Stimulated activated CD4-positive, alpha-beta T cell treated with anti-CD3 and anti-CD28 coated beads, Interleukin-12 subunit alpha, Interleukin-12 subunit beta, amount 100 ng/mL, for 4 hours (primary cell): ENCODE measurements at regions not wholly inside any gene's neighbourhood (a gene's known extent, or its start where the extent isn't known, plus 50 kb on each side); places are given as distances from the start of the nearest gene placed in this dataset.
"Not testable (repeated sequence)": the region's sequence is repeated elsewhere in the genome, so short reads cannot be mapped to it uniquely, and the experiment has no call there.

ENCODE experiments used
- DNase-seq: peaks from one replicate; pipeline ENCODE4 v3.0.0-alpha.2; 2020

- no peak for DNase-seq
These were observed 54.4 kb downstream of the PRR18 start for GRCh38 chr6:166253778-166254204.

- DNase-seq, result peak; percentile 35
These were observed 54.9 kb downstream of the PRR18 start for GRCh38 chr6:166253281-166253681.

- no peak for DNase-seq
These were observed 55.6 kb downstream of the PRR18 start for GRCh38 chr6:166252601-166253000.

- DNase-seq, result no peak
These were observed 56.5 kb downstream of the PRR18 start for GRCh38 chr6:166251655-166252054.

GRCh38 chr6:166251211-166251610 lies 57.0 kb downstream of the PRR18 start:
- DNase-seq, result no peak

GRCh38 chr6:166249061-166249785 lies 59.0 kb downstream of the PRR18 start:
- not testable (repeated sequence) for DNase-seq

- DNase-seq, result no peak
These were observed 63.0 kb downstream of the PRR18 start for GRCh38 chr6:166245148-166245547.

GRCh38 chr6:166244353-166245045 lies 63.7 kb downstream of the PRR18 start:
- DNase-seq, result peak; percentile 23

- DNase-seq, result no peak
These were observed 65.3 kb downstream of the PRR18 start for GRCh38 chr6:166242888-166243287.

- DNase-seq, result no peak
These were observed 66.2 kb downstream of the PRR18 start for GRCh38 chr6:166241974-166242373.

GRCh38 chr6:166240889-166241288 lies 67.3 kb downstream of the PRR18 start:
- DNase-seq, result no peak

GRCh38 chr6:166237617-166238016 lies 70.0 kb upstream of the TBXT start:
- DNase-seq, result no peak

GRCh38 chr6:166236596-166236995 lies 68.9 kb upstream of the TBXT start:
- no peak for DNase-seq

GRCh38 chr6:166235666-166236292 lies 68.1 kb upstream of the TBXT start:
- DNase-seq, result no peak

- DNase-seq, result not testable (repeated sequence)
These were observed 63.5 kb upstream of the TBXT start for GRCh38 chr6:166231181-166231580.

GRCh38 chr6:166228839-166229528 lies 61.3 kb upstream of the TBXT start:
- no peak for DNase-seq

GRCh38 chr6:166228425-166228824 lies 60.8 kb upstream of the TBXT start:
- no peak for DNase-seq

- no peak for DNase-seq
These were observed 55.4 kb upstream of the TBXT start for GRCh38 chr6:166223079-166223478.

- no peak for DNase-seq
These were observed 55.0 kb upstream of the TBXT start for GRCh38 chr6:166222631-166223030.

GRCh38 chr6:166221636-166222035 lies 54.0 kb upstream of the TBXT start:
- no peak for DNase-seq

- DNase-seq, result no peak
These were observed 53.4 kb upstream of the TBXT start for GRCh38 chr6:166221040-166221439.
